ENCODE measurements at regions not wholly inside any gene's neighbourhood (a gene's known extent, or its start where the extent isn't known, plus 50 kb on each side); places are given as distances from the start of the nearest gene placed in this dataset.

- TF ChIP-seq POLR2A (IDR thresholded peaks at IDR 0.05; ENCODE audit: insufficient read depth in 1 of 2, low read depth in 2 of 2, low read length in 2 of 2), result no peak
- no peak for TF ChIP-seq ATF7 (IDR thresholded peaks at IDR 0.05)
- no peak for TF ChIP-seq ATF7 (CRISPR knock-in tag; IDR thresholded peaks at IDR 0.05)
- TF ChIP-seq KDM4B (CRISPR knock-in tag; IDR thresholded peaks at IDR 0.05), result no peak
- TF ChIP-seq RNF2 (conservative IDR thresholded peaks at IDR 0.05; ENCODE audit: low read depth), result no peak
- no peak for TF ChIP-seq KDM5A (IDR thresholded peaks at IDR 0.05; ENCODE audit: borderline replicate concordance, low read length)
Measured at GRCh38 chr10:120794390-120794789, 56.8 kb upstream of the WDR11 start.
